ENCODE measurements at regions not wholly inside any gene's neighbourhood (a gene's known extent, or its start where the extent isn't known, plus 50 kb on each side); places are given as distances from the start of the nearest gene placed in this dataset.

GRCh38 chr2:105184420-105184819 is 57.1 kb upstream of the GPR45 start:
- Histone ChIP-seq H3K4me3 (no peak overlapping the region), H3K27ac (ENCODE audit: low read depth in 1 of 2, low read length in 1 of 2) (no peak overlapping the region), H3K4me1 (ENCODE audit: control insufficient read depth in 5 of 5, insufficient read depth in 5 of 5, low read length in 5 of 5) (peaks cover 0 to 7% (median 0%) of the 10 kb centered on the region in 5 donors), H3K9ac (ENCODE audit: insufficient read depth in 1 of 2, low read length in 2 of 2) (no peak overlapping the region), H3K36me3 (ENCODE audit: control insufficient read depth in 4 of 4, insufficient read depth in 4 of 4, low read length in 4 of 4) (no peaks in the 10 kb centered on the region), H3K27me3 (ENCODE audit: control insufficient read depth in 3 of 3, insufficient read depth in 3 of 3, low read length in 2 of 3) (peaks cover 0 to 2% (median 0%) of the 10 kb centered on the region in 3 donors), H3K9me3 (ENCODE audit: control insufficient read depth in 4 of 4, insufficient read depth in 3 of 4, low read length in 3 of 4) (peaks cover 0 to 5% (median 0%) of the 10 kb centered on the region in 4 donors)
- WGBS, 2 donors = 74 to 90% methylated on average over 8 of the region's 8 CpGs
- TF ChIP-seq CTCF (IDR thresholded peaks at IDR 0.05; ENCODE audit: control extremely low read depth, extremely low read depth) = no peak
- ATAC-seq (ENCODE audit: insufficient read depth, low FRiP score) = no peak
- DNase-seq = peak; percentile 8 to 46 (median 32)

GRCh38 chr2:105186967-105187498 is 54.5 kb upstream of the GPR45 start:
- DNase-seq (no peak), ATAC-seq (ENCODE audit: insufficient read depth, low FRiP score) (no peak)
- Histone ChIP-seq H3K36me3 (ENCODE audit: control insufficient read depth in 4 of 4, insufficient read depth in 4 of 4, low read length in 4 of 4) (no peaks in the 10 kb centered on the region), H3K4me1 (ENCODE audit: control insufficient read depth in 5 of 5, insufficient read depth in 5 of 5, low read length in 5 of 5) (peaks cover 0 to 3% (median 0%) of the 10 kb centered on the region in 5 donors), H3K4me3 (no peak overlapping the region), H3K9me3 (ENCODE audit: control insufficient read depth in 4 of 4, insufficient read depth in 3 of 4, low read length in 3 of 4) (peaks cover 0 to 10% (median 0%) of the 10 kb centered on the region in 4 donors), H3K9ac (ENCODE audit: insufficient read depth in 1 of 2, low read length in 2 of 2) (no peak overlapping the region), H3K27ac (ENCODE audit: low read depth in 1 of 2, low read length in 1 of 2) (no peak overlapping the region), H3K27me3 (ENCODE audit: control insufficient read depth in 3 of 3, insufficient read depth in 3 of 3, low read length in 2 of 3) (no peaks in the 10 kb centered on the region)
- TF ChIP-seq CTCF (IDR thresholded peaks at IDR 0.05; ENCODE audit: control extremely low read depth, extremely low read depth) = no peak
- 67 to 84% methylated on average over 6 of the region's 6 CpGs for WGBS, 2 donors

DNA sequence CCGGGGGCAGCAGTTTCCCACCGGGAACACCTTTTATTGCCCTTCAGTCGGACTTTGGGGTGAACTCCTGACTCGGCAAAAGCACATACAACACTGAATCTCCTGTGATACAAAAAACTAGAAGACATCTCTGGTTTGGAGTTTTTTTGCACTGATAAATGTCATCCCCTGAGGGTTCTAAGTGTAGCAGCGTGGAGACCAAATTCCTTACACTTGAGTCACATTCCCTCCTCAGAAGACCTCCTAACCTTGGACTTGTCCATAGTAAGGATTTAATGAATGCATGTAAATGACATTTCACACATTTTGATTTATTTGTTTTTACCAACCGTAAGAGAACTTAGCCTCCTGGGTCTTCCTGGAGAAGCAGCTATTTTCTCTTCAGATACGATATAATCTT is 54.0 kb upstream of the GPR45 start:
- ATAC-seq (ENCODE audit: insufficient read depth, low FRiP score) = no peak

More for the DNA sequence above, 54.0 kb upstream of the GPR45 start:
- no peak overlapping the region for H3K27ac ChIP-seq (ENCODE audit: low read depth in 1 of 2, low read length in 1 of 2)
- TF ChIP-seq CTCF (IDR thresholded peaks at IDR 0.05; ENCODE audit: control extremely low read depth, extremely low read depth) = no peak
- no peak overlapping the region for H3K4me3 ChIP-seq
- 78 to 91% methylated on average over 7 of the region's 7 CpGs for WGBS, 2 donors
- no peaks in the 10 kb centered on the region for H3K27me3 ChIP-seq (ENCODE audit: control insufficient read depth in 3 of 3, insufficient read depth in 3 of 3, low read length in 2 of 3)
- peaks cover 0 to 10% (median 0%) of the 10 kb centered on the region in 4 donors for H3K9me3 ChIP-seq (ENCODE audit: control insufficient read depth in 4 of 4, insufficient read depth in 3 of 4, low read length in 3 of 4)
- H3K36me3 ChIP-seq (ENCODE audit: control insufficient read depth in 4 of 4, insufficient read depth in 4 of 4, low read length in 4 of 4) = no peaks in the 10 kb centered on the region
- no peak for DNase-seq
- peaks cover 0 to 3% (median 0%) of the 10 kb centered on the region in 5 donors for H3K4me1 ChIP-seq (ENCODE audit: control insufficient read depth in 5 of 5, insufficient read depth in 5 of 5, low read length in 5 of 5)
- H3K9ac ChIP-seq (ENCODE audit: insufficient read depth in 1 of 2, low read length in 2 of 2) = no peak overlapping the region
